ENCODE measurements at regions not wholly inside any gene's neighbourhood (a gene's known extent, or its start where the extent isn't known, plus 50 kb on each side); places are given as distances from the start of the nearest gene placed in this dataset.
A peak's percentile ranks its signal among the peaks of the same experiment; 100 is the strongest.

DNA sequence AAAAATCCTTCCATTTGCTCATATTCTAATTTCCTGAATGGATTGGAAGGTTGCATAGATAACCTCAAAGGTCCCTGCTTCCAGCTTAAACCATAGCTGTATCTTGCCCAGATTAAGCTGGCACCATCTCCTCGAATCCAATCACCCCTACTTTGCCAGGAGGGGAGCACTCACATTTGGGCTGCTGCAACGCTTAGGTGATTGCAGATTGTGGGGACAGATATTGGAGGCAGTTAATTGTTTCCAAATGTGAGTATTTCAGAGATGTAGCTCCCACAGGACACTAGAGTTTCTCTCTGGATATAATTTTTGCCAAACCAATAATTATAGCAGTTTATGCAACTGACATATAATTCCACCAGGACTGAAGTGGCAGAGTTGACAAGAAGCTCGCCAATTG lies 53.5 kb upstream of the ACSL1 start:
- no peak for DNase-seq

DNA sequence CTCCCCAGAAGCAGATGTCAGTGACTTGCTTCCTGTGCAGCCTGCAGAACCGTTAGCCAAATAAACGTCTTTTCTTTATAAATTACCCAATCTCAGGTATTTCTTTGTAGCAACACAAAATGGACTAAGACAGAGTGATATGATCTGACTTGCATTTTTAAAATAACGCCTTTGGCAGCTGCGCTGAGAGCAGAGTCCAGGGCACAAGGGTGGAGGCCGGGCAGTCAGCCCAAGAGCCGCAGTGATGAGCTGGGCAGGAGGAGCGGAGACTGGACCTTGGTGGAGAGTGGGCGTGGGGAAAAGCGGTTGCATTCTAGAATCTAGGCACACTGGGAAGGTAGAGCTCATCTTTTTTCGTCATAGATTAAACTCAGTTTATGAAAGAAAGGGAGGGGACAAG lies 56.5 kb upstream of the ACSL1 start:
- no peak for DNase-seq

GRCh38 chr4:184883024-184883423 lies 57.3 kb upstream of the ACSL1 start:
- no peak for DNase-seq

DNA sequence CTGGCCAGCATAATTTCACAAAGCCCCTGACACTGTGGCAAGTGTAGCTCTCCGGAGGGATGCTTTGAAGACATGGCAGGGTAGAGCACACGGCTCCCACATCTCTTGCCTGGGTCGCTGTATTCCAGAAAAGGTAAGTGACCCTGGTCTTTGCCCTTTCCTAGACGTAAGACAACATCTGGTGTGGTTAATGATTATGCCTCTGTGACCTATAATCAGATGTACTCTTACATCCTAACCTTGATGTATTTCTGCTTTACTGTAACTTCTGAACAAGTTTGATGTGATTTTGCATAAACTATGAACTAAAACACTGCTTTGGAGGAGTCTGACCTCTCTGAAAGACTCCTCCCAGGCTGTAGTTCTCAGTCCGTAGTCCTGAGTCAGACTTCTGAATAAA lies 59.1 kb upstream of the ACSL1 start:
- DNase-seq = no peak

DNA sequence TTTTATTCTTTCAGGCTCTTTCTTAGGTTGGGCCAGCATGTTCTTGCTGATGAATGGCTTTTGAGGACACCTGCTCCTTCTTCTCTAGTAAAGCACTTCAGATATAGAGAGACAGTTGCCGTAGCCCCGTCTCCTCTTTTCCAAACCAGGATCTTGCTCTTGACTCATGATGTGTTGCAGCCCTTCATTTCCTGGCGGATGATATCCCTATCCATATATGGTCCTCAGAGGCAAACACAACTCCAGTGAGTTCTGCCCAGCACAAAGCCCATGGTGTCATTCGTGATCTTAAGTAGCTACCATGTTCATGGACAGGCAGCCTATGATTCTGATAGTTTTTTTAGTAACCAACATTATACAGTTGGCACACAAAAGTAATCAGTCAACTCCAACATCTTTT lies 59.8 kb upstream of the ACSL1 start:
- DNase-seq = no peak

DNA sequence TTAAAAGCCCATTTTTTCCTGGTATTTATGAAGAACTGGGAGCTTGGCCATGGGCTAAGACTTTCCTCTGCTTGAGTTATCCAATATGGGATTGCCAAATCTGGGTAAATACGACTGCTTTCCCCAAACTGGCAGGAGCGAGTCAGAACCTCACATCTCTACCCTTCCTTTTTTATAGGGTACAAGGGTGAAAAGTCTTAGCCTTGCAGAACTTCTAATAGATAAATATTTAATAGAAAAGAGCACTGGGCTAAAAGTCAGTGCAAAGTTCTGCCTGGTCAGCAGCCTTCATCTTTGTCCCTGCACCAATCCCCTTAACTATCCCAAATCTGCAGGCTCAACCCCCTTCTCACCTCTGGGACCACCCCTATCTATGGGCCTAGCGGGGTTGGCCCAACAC lies 61.6 kb upstream of the ACSL1 start:
- peak; percentile 83 for DNase-seq

- DNase-seq = no peak
These were observed 62.2 kb upstream of the ACSL1 start for GRCh38 chr4:184887947-184888346.

GRCh38 chr4:184889666-184890335 lies 64.0 kb upstream of the ACSL1 start:
- DNase-seq = peak; percentile 93

GRCh38 chr4:184890499-184890898 lies 64.7 kb upstream of the ACSL1 start:
- DNase-seq = no peak

- peak; percentile 90 for DNase-seq
These were observed 66.1 kb upstream of the ACSL1 start for GRCh38 chr4:184891816-184892397.

DNA sequence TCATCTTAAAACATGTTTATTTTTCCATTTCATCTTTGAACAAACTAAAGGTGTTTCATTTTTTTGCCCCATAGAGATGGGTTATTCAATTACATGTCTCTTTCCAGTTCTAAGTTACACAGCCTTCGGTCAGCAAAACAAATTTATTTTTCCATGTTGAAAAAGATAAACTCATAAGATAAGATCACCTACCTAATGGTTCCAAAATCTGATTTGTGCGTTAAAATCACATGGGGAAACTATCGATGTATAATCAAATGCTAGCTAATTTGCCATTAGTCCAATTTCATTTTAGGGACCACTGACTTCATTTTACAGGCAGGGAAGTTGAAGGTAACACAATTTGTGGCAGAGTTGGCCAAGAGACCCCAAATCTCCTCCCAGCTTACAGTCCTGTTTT lies 67.2 kb upstream of the ACSL1 start:
- DNase-seq = no peak

- DNase-seq = peak; percentile 54
These were observed 68.2 kb upstream of the ACSL1 start for GRCh38 chr4:184893801-184894571.

- DNase-seq = peak; percentile 91
These were observed 69.4 kb upstream of the ACSL1 start for GRCh38 chr4:184895012-184895695.

DNA sequence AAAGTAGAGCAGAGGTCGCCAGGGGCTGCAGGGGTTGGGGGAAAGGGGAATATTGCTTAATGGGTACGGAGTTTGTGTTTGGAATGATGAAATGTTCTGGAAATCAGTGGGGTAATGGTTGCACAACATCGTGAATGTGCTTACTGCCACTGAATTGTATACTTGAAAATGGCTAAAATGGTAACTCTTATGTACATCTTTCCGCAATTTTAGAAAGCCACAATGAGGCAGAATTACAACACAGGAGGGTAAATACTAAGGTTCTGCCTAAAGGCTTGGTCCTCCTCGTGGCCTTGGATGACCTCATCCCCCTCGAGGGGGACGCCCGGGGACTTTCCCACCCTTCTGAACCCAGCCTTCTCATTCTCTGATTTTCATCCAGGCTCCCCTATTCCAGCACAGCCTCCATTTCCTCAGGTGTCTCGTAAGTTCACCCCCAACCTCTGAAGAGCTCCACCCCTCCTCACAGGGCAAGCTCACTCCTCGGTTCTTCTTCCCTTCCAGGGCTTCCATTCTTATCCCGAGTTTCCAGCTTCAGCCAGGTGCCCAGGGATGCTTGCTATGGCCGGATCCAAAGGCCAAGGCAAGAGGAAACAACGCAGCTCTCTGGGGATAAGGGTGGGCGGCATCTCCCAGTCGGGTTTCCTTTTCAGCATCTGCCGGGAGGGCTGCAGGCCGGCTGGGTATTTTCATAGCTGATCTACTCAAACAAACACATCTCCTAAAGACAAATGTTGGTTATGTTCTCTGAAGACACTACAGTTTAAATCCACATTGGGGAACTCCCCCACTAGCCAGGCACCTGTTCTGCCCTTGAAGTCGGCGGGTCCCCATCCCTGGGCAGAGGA lies 71.3 kb upstream of the ACSL1 start:
- DNase-seq = peak; percentile 99

GRCh38 chr4:184897895-184898294 lies 72.1 kb upstream of the ACSL1 start:
- peak; percentile 71 for DNase-seq

DNA sequence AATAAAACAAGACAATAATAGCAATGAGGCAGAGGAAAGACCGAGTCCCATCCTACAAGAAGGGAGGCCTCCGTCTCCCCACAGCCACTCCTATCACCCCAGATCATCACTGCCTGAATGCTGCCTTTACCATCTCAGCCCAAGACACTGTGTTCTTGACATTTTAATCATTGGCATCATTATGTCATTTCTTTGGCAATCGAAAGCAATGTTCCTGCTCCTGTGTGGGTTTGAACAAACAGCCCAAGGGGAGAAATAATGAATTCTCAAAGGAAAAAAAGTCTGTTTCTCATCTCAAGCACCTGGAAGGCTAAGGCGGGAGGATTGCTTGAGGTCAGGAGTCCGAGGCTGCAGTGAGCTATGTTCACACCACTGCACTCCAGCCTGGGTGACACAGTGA lies 73.0 kb upstream of the ACSL1 start:
- DNase-seq = peak; percentile 47

DNA sequence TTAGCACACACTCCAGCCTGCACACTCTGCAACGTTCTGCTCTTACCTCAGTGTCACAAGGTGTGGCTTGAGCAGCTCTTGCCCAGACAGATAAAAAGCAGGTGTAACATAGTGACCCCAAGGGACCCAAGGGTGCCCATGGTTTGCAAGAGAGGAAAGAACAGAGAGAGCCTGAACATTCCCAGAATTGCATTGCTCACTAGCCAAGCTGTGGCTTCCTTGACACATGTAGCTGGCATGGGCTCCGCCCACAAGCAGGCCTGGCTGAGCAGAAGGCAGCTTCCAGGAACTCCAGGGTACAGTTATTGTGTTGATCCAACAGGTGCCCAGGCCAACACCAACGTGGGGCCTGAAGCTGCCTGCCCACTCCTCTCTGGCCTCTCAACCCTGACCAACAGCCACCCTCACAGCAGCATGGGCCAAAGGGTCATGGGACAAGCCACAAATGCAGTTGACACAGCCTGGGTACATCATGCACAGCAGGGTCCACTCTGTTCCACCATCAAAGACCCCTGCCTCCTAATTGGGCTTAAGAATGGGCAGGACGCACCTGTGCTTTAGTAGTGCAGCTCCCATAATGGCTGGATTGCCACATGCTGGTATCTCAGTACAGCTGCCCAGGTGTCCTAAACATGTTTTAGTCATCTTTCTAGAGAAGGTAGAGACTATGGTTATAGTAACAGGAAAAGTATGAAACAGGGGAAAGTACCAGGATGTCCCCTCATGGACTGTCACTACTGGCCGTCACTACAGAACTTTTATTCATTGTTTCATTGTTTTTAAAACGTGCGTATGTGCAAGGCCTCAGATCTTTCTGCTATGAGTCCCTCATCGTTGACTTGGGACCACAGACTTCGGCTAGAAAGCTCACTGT lies 73.7 kb upstream of the ACSL1 start:
- DNase-seq = peak; percentile 69

DNA sequence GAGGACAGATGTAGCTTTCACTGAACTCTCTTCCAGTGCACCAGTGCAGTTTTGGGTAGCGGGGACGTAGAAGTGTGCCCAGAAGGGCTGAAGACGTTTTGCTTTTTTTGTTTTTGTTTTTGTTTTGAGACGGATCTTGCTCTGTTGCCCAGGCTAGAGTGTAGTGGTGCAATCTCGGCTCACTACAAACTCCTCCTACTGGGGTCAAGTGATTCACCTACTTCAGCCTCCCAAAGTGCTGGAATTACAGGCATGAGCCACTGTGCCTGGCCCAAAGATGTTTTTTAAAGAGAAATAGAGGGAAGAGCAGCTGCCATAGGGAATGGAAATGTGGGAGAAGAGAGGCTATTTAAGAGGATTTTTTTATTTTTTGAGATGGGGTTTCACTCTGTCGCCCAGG lies 74.4 kb upstream of the ACSL1 start:
- DNase-seq = no peak

DNA sequence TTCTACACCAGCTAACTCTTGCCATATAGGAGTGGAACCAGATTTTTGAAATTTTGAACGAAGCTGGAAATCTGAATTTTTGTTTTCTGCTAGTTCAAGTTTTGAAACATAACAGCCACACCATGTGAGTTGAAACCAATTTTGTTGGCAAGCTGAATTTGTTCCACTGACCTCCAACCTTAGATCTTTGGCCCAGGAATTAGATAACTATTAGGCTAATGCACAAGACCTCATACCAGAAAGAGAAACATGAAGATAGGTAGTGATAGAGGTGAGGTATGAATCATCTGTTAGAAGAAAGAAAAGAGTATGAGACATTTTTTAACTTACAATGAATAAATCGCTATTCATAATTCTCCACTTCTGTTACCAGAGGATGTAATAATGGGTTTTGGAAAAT lies 76.8 kb upstream of the ACSL1 start:
- no peak for DNase-seq

DNA sequence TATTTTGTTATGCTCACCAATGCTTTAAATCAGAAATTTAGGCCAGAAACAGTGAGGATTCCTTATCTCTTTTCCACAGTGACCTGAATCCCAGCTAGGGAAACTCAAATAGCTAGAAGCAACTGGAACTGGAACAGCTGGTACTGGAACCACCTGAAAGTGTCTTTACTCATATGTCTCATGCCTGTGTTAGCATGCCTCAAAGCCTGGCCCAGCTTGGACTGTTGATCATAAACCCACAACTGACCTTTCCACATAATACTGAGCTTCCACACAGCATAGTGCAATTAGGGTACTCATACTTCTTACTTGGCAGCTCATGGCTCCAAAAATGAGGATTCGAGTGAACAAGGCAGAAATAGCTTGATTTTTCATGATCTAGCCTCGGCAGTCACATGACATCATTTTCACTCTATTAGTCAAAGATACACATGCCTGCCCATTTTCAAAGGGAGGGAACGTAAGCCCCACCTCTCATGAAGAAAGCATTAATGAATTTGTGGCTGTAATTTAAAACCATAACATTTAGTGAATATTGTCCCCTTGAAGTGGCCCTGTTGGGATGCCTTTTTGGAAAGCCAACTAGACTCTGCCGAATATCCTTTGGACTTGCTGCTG lies 80.8 kb upstream of the ACSL1 start:
- no peak for DNase-seq

- no peak for DNase-seq
These were observed 81.4 kb upstream of the ACSL1 start for GRCh38 chr4:184907216-184907615.

All from inflammatory macrophage treated with lipopolysaccharide for 4 hours (primary cell).